Lung (tissue), 11 donors: ENCODE measurements at regions not wholly inside any gene's neighbourhood (a gene's known extent, or its start where the extent isn't known, plus 50 kb on each side); places are given as distances from the start of the nearest gene placed in this dataset.
A peak's percentile ranks its signal among the peaks of the same experiment; 100 is the strongest.

Experiments used
- ATAC-seq: fragments of 200-7000 bp; cut with Tn5 transposase; one replicate; pipeline ENCODE4 v1.9.1; 2020; ENCODE audit warnings: moderate number of reproducible peaks; ENCODE audit not compliant: insufficient read depth, low FRiP score
- DNase-seq, 3 donors: peaks; one replicate each; pipeline ENCODE4 v3.0.0-alpha.2; 2013 to 2017
- H3K27ac ChIP-seq, 2 donors: one replicate each; pipeline ENCODE4 v1.5.1; 2013; ENCODE audit warnings: mild to moderate bottlenecking in 2 of 2, moderate library complexity in 2 of 2, control low read depth in 1 of 2, inconsistent platforms in 1 of 2, low read depth in 1 of 2, low read length in 1 of 2
- H3K27me3 ChIP-seq, 3 donors: one replicate each; pipeline ENCODE4 v1.5.1; 2013; ENCODE audit warnings: low read length in 2 of 3; ENCODE audit not compliant: control insufficient read depth in 3 of 3, insufficient read depth in 3 of 3
- H3K36me3 ChIP-seq, 4 donors: one replicate each; pipeline ENCODE4 v1.5.1; 2013; ENCODE audit warnings: low read length in 4 of 4, mild to moderate bottlenecking in 1 of 4, moderate library complexity in 1 of 4; ENCODE audit not compliant: control insufficient read depth in 4 of 4, insufficient read depth in 4 of 4
- H3K4me1 ChIP-seq, 5 donors: one replicate each; pipeline ENCODE4 v1.5.1; 2013; ENCODE audit warnings: low read length in 5 of 5, mild to moderate bottlenecking in 2 of 5, moderate library complexity in 1 of 5; ENCODE audit not compliant: control insufficient read depth in 5 of 5, insufficient read depth in 5 of 5
- H3K4me3 ChIP-seq: one replicate; pipeline ENCODE4 v1.5.1; 2013; ENCODE audit warnings: mild to moderate bottlenecking, control low read depth, moderate library complexity
- H3K9ac ChIP-seq, 2 donors: one replicate each; pipeline ENCODE4 v1.5.1; 2013; ENCODE audit warnings: low read length in 2 of 2, control low read depth in 1 of 2; ENCODE audit not compliant: insufficient read depth in 1 of 2
- H3K9me3 ChIP-seq, 4 donors: one replicate each; pipeline ENCODE4 v1.5.1; 2013; ENCODE audit warnings: low read length in 3 of 4, mild to moderate bottlenecking in 1 of 4, moderate library complexity in 1 of 4; ENCODE audit not compliant: control insufficient read depth in 4 of 4, insufficient read depth in 3 of 4
- WGBS, 2 donors: extraction: QIAGEN DNeasy Blood & Tissue Kit; methylation state at CpG; one replicate each; pipeline ENCODE4 v1.1.7; 2013; 5-methylcytosine and 5-hydroxymethylcytosine counted together
- TF ChIP-seq, protein P1 (sequence below): IDR thresholded peaks from 2 replicates; pipeline ENCODE4 v1.5.1; 2012; ENCODE audit warnings: mild to moderate bottlenecking; ENCODE audit errors: control extremely low read depth, extremely low read depth
- donor health status: control.
- donor health status: control.
- donor health status: Bipolar disorder and iron deficiency.
- donor health status: healthy.
- donor health status: DM: yes; HTN: yes; CAD: no.

- Histone ChIP-seq H3K9me3 (no peaks in the 10 kb centered on the region), H3K4me1 (no peaks in the 10 kb centered on the region), H3K4me3 (no peak overlapping the region), H3K36me3 (no peaks in the 10 kb centered on the region), H3K27me3 (no peaks in the 10 kb centered on the region), H3K27ac (no peak overlapping the region), H3K9ac (no peak overlapping the region)
- TF ChIP-seq, protein P1, sequence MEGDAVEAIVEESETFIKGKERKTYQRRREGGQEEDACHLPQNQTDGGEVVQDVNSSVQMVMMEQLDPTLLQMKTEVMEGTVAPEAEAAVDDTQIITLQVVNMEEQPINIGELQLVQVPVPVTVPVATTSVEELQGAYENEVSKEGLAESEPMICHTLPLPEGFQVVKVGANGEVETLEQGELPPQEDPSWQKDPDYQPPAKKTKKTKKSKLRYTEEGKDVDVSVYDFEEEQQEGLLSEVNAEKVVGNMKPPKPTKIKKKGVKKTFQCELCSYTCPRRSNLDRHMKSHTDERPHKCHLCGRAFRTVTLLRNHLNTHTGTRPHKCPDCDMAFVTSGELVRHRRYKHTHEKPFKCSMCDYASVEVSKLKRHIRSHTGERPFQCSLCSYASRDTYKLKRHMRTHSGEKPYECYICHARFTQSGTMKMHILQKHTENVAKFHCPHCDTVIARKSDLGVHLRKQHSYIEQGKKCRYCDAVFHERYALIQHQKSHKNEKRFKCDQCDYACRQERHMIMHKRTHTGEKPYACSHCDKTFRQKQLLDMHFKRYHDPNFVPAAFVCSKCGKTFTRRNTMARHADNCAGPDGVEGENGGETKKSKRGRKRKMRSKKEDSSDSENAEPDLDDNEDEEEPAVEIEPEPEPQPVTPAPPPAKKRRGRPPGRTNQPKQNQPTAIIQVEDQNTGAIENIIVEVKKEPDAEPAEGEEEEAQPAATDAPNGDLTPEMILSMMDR = no peak
- ATAC-seq (no peak), DNase-seq (no peak)
- WGBS, 2 donors = 77 to 85% methylated on average over 3 of the region's 3 CpGs
Measured at GRCh38 chr4:173821876-173822275, 291.8 kb upstream of the HAND2 start.

DNA sequence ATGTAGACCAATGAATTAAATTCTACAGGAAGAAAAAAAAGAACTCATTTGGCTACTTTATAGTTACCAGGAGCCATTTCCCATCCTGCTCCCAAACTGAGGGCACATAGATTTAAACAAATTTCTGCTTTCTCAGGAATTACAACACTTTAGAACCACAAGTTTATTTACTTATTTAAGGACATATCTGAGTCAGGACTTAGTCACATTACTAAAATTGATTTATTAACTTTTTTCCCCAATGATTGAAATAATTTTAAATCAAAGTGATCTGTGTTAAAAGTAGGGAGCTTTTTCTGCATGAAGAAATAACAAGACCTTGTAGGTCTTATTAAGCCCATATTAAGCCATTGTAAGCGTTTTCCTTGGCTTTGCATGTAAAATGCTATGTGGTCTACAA lies 291.0 kb upstream of the HAND2 start:
- Histone ChIP-seq H3K27me3 (no peaks in the 10 kb centered on the region), H3K36me3 (no peaks in the 10 kb centered on the region), H3K4me1 (no peaks in the 10 kb centered on the region)

DNA sequence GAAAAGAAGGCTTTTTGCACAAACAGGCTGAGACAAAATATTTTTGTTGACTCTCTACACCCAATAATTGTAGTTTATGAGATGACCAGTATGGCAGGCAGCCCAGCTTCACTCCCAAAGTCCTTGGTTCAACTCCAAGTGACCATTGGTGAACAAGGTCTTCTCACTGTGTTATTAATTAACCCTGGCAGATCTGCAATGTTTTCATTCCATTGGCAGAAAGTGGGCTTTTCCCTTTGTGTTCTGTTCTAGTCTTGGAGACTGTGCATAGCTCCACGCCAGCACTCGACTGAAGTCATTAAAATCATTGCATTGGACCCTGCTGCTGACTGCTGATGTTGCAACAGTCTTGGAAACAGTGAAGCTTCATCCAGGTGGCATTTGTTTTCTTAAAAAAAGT lies 277.3 kb upstream of the HAND2 start:
- Histone ChIP-seq H3K9me3 (no peaks in the 10 kb centered on the region), H3K36me3 (no peaks in the 10 kb centered on the region), H3K27ac (no peak overlapping the region), H3K4me1 (peaks cover 0 to 7% (median 0%) of the 10 kb centered on the region in 5 donors), H3K4me3 (no peak overlapping the region), H3K27me3 (no peaks in the 10 kb centered on the region), H3K9ac (no peak overlapping the region)
- 74 to 89% methylated on average over 2 of the region's 2 CpGs for WGBS, 2 donors
- TF ChIP-seq, protein P1 = no peak
- DNase-seq (peak; percentile 61 to 92 (median 85)), ATAC-seq (no peak)

More for the DNA sequence above, 291.0 kb upstream of the HAND2 start:
- no peaks in the 10 kb centered on the region for H3K9me3 ChIP-seq
- no peak overlapping the region for H3K4me3 ChIP-seq
- ATAC-seq (no peak), DNase-seq (no peak)
- no peak overlapping the region for H3K27ac ChIP-seq
- TF ChIP-seq, protein P1 = no peak
- H3K9ac ChIP-seq = no peak overlapping the region
- WGBS, 2 donors = 80% methylated on average over 1 of the region's 1 CpG

- DNase-seq (no peak), ATAC-seq (no peak)
- Histone ChIP-seq H3K27ac (no peak overlapping the region), H3K36me3 (no peaks in the 10 kb centered on the region), H3K4me3 (no peak overlapping the region), H3K9ac (no peak overlapping the region), H3K27me3 (no peaks in the 10 kb centered on the region), H3K9me3 (no peaks in the 10 kb centered on the region), H3K4me1 (peaks cover 0 to 12% (median 0%) of the 10 kb centered on the region in 5 donors)
- WGBS, 2 donors = 83 to 89% methylated on average over 1 of the region's 1 CpG
- TF ChIP-seq, protein P1 = no peak
Measured at GRCh38 chr4:173805884-173806283, 275.9 kb upstream of the HAND2 start.
